DMS 273 (cell line): ENCODE measurements at regions not wholly inside any gene's neighbourhood (a gene's known extent, or its start where the extent isn't known, plus 50 kb on each side); places are given as distances from the start of the nearest gene placed in this dataset.

Experiments used
- DNase-seq: peaks from one replicate; lab custom pipeline; 2025; ENCODE audit not compliant: unreplicated experiment; lab: John Stamatoyannopoulos, UW

- DNase-seq: no peak
Measured at GRCh38 chr11:116317212-116317611, 455.6 kb downstream of the BUD13 start.

GRCh38 chr11:116314006-116314405, 458.8 kb downstream of the BUD13 start:
- DNase-seq: no peak

- DNase-seq: peak; percentile 93
Measured at GRCh38 chr11:116312570-116313391, 460.0 kb downstream of the BUD13 start.

GRCh38 chr11:116311206-116311605, 461.6 kb downstream of the BUD13 start:
- DNase-seq: no peak

GRCh38 chr11:116310698-116311097, 462.1 kb downstream of the BUD13 start:
- no peak for DNase-seq

GRCh38 chr11:116310226-116310625, 462.6 kb downstream of the BUD13 start:
- DNase-seq: no peak

- DNase-seq: no peak
Measured at GRCh38 chr11:116309446-116309845, 463.3 kb downstream of the BUD13 start.

- peak; percentile 71 for DNase-seq
Measured at GRCh38 chr11:116302756-116303155, 470.0 kb downstream of the BUD13 start.

- no peak for DNase-seq
Measured at GRCh38 chr11:116301141-116301540, 471.6 kb downstream of the BUD13 start.

- peak; percentile 33 for DNase-seq
Measured at GRCh38 chr11:116300232-116300631, 472.6 kb downstream of the BUD13 start.

GRCh38 chr11:116294630-116295029, 478.2 kb downstream of the BUD13 start:
- no peak for DNase-seq

- peak; percentile 2 for DNase-seq
Measured at GRCh38 chr11:116287866-116288265, 484.9 kb downstream of the BUD13 start.

GRCh38 chr11:116285026-116285425, 487.8 kb downstream of the BUD13 start:
- DNase-seq: peak; percentile 65

- no peak for DNase-seq
Measured at GRCh38 chr11:116283300-116283699, 489.5 kb downstream of the BUD13 start.

- no peak for DNase-seq
Measured at GRCh38 chr11:116282481-116282880, 490.3 kb downstream of the BUD13 start.

GRCh38 chr11:116281173-116282160, 491.3 kb downstream of the BUD13 start:
- DNase-seq: peak; percentile 3

- DNase-seq: no peak
Measured at GRCh38 chr11:116279511-116279910, 493.3 kb downstream of the BUD13 start.

GRCh38 chr11:116278076-116278475, 494.7 kb downstream of the BUD13 start:
- no peak for DNase-seq

GRCh38 chr11:116276051-116277044, 496.4 kb downstream of the BUD13 start:
- peak; percentile 85 for DNase-seq

- DNase-seq: no peak
Measured at GRCh38 chr11:116275635-116276034, 497.2 kb downstream of the BUD13 start.

- no peak for DNase-seq
Measured at GRCh38 chr11:116274521-116274920, 498.3 kb downstream of the BUD13 start.
